ENCODE measurements at regions not wholly inside any gene's neighbourhood (a gene's known extent, or its start where the extent isn't known, plus 50 kb on each side); places are given as distances from the start of the nearest gene placed in this dataset.

- H3K27me3 ChIP-seq (ENCODE audit: insufficient read depth, poor library complexity, severe bottlenecking): no peaks in the 10 kb centered on the region
- TF ChIP-seq CTCF (IDR thresholded peaks at IDR 0.05; ENCODE audit: poor library complexity, severe bottlenecking): no peak
- ATAC-seq (ENCODE audit: low read depth): no peak
- no peaks in the 10 kb centered on the region for H3K36me3 ChIP-seq (ENCODE audit: low read depth)
- no peak overlapping the region for H3K4me3 ChIP-seq (ENCODE audit: severe bottlenecking)
- no peak overlapping the region for H3K27ac ChIP-seq (ENCODE audit: poor library complexity, severe bottlenecking)
- DNase-seq (ENCODE audit: low spot score): no peak
- H3K4me1 ChIP-seq (ENCODE audit: insufficient read depth, poor library complexity, severe bottlenecking): no peaks in the 10 kb centered on the region
- H3K9me3 ChIP-seq (ENCODE audit: severe bottlenecking): no peaks in the 10 kb centered on the region
Observed at GRCh38 chr7:118629898-118630438, 405.5 kb downstream of the ANKRD7 start.

GRCh38 chr7:118642396-118642795 is 417.9 kb downstream of the ANKRD7 start:
- no peak overlapping the region for H3K4me3 ChIP-seq (ENCODE audit: severe bottlenecking)
- H3K4me1 ChIP-seq (ENCODE audit: insufficient read depth, poor library complexity, severe bottlenecking): no peaks in the 10 kb centered on the region
- H3K36me3 ChIP-seq (ENCODE audit: low read depth): no peaks in the 10 kb centered on the region
- DNase-seq (ENCODE audit: low spot score): no peak
- TF ChIP-seq CTCF (IDR thresholded peaks at IDR 0.05; ENCODE audit: poor library complexity, severe bottlenecking): no peak
- no peak overlapping the region for H3K27ac ChIP-seq (ENCODE audit: poor library complexity, severe bottlenecking)
- ATAC-seq (ENCODE audit: low read depth): no peak
- no peaks in the 10 kb centered on the region for H3K9me3 ChIP-seq (ENCODE audit: severe bottlenecking)
- H3K27me3 ChIP-seq (ENCODE audit: insufficient read depth, poor library complexity, severe bottlenecking): no peaks in the 10 kb centered on the region

- no peak for ATAC-seq (ENCODE audit: low read depth)
- no peak for TF ChIP-seq CTCF (IDR thresholded peaks at IDR 0.05; ENCODE audit: poor library complexity, severe bottlenecking)
- no peak overlapping the region for H3K4me3 ChIP-seq (ENCODE audit: severe bottlenecking)
- H3K27me3 ChIP-seq (ENCODE audit: insufficient read depth, poor library complexity, severe bottlenecking): no peaks in the 10 kb centered on the region
- DNase-seq (ENCODE audit: low spot score): no peak
- no peak overlapping the region for H3K27ac ChIP-seq (ENCODE audit: poor library complexity, severe bottlenecking)
- no peaks in the 10 kb centered on the region for H3K36me3 ChIP-seq (ENCODE audit: low read depth)
- H3K9me3 ChIP-seq (ENCODE audit: severe bottlenecking): no peaks in the 10 kb centered on the region
- H3K4me1 ChIP-seq (ENCODE audit: insufficient read depth, poor library complexity, severe bottlenecking): no peaks in the 10 kb centered on the region
Observed at GRCh38 chr7:118644346-118644745, 419.8 kb downstream of the ANKRD7 start.

- ATAC-seq (ENCODE audit: low read depth) (no peak), DNase-seq (ENCODE audit: low spot score) (no peak)
- Histone ChIP-seq H3K27me3 (ENCODE audit: insufficient read depth, poor library complexity, severe bottlenecking) (no peaks in the 10 kb centered on the region), H3K9me3 (ENCODE audit: severe bottlenecking) (no peaks in the 10 kb centered on the region), H3K4me1 (ENCODE audit: insufficient read depth, poor library complexity, severe bottlenecking) (no peaks in the 10 kb centered on the region), H3K27ac (ENCODE audit: poor library complexity, severe bottlenecking) (no peak overlapping the region), H3K36me3 (ENCODE audit: low read depth) (no peaks in the 10 kb centered on the region), H3K4me3 (ENCODE audit: severe bottlenecking) (no peak overlapping the region)
- no peak for TF ChIP-seq CTCF (IDR thresholded peaks at IDR 0.05; ENCODE audit: poor library complexity, severe bottlenecking)
Observed at GRCh38 chr7:118648002-118648401, 423.5 kb downstream of the ANKRD7 start.

- no peak for TF ChIP-seq CTCF (IDR thresholded peaks at IDR 0.05; ENCODE audit: poor library complexity, severe bottlenecking)
- no peak overlapping the region for H3K27ac ChIP-seq (ENCODE audit: poor library complexity, severe bottlenecking)
- no peak for DNase-seq (ENCODE audit: low spot score)
Observed at GRCh38 chr7:118657391-118658005, 433.0 kb downstream of the ANKRD7 start.

More at GRCh38 chr7:118657391-118658005, 433.0 kb downstream of the ANKRD7 start:
- Histone ChIP-seq H3K36me3 (ENCODE audit: low read depth) (no peaks in the 10 kb centered on the region), H3K4me1 (ENCODE audit: insufficient read depth, poor library complexity, severe bottlenecking) (peaks cover 3% of the 10 kb centered on the region), H3K4me3 (ENCODE audit: severe bottlenecking) (no peak overlapping the region), H3K27me3 (ENCODE audit: insufficient read depth, poor library complexity, severe bottlenecking) (no peaks in the 10 kb centered on the region), H3K9me3 (ENCODE audit: severe bottlenecking) (no peaks in the 10 kb centered on the region)
- ATAC-seq (ENCODE audit: low read depth): no peak

Data from RWPE2 (cell line).